CD1c-positive myeloid dendritic cell (primary cell): ENCODE measurements at regions not wholly inside any gene's neighbourhood (a gene's known extent, or its start where the extent isn't known, plus 50 kb on each side); places are given as distances from the start of the nearest gene placed in this dataset.

ENCODE experiments used
- DNase-seq: peaks from one replicate; pipeline ENCODE4 v3.0.0-alpha.2; 2016; ENCODE audit errors: extremely low spot score

DNA sequence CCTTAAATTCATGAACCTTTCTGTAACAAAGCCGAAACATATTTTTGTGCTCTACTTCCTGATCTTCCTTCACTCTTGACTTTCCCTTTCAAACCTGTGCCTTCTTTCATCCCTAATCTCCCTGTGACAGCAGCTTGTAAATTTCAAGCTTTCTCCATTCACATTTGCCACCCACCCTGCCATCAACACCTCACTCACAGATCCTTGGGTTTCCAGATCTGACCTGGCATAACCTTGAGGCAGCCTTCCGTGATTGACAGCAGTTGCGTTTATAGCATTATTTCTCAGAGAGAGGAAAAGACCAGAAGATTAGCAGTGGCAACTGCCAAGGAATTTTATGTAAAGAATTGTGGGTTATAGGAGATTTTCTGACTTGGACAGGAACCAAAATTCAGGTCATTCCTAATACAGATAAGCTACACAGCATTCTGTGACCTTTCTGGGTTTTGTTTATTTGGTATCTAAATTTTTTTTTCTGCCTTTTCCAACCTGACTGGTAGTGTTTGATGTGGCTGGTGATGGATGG is 260.0 kb downstream of the NR2F1-AS1 start:
- DNase-seq = no peak

DNA sequence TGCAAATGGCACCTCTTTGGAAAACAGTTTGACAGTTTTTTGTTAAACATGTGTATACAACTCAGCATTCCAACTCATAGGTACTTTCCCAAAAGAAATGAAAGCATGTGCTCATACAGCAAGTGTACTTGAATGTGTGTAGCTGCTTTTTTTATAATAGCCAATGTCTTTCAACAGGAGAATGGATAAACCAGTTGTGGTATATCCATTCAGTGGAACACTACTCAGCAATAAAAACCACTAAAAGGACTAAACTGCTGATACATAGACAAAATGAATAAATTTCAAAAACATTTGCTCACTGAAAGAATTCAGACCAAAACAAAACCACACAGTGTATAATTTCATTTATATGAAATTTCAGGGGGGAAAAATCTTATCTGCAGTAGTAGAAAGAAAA is 267.3 kb downstream of the NR2F1-AS1 start:
- no peak for DNase-seq

DNA sequence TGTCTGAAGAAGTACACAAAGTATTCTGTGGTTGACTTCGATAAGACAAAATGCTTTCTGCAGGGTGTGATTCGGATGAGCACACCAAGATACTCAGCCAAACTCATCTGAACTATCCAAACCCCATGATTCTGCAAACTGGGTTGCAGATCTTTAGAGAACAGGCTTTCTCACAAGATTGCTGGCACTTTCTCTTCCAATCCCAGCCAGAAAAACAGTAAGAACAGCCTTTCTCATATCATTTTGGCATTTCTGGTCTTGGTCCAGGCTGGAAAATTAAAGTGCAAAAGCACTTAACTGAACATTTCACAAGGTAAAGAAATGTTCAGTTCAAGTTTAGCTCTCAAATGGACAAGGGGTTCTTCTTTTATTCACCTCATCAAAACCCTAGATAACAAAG is 269.1 kb downstream of the NR2F1-AS1 start:
- no peak for DNase-seq

DNA sequence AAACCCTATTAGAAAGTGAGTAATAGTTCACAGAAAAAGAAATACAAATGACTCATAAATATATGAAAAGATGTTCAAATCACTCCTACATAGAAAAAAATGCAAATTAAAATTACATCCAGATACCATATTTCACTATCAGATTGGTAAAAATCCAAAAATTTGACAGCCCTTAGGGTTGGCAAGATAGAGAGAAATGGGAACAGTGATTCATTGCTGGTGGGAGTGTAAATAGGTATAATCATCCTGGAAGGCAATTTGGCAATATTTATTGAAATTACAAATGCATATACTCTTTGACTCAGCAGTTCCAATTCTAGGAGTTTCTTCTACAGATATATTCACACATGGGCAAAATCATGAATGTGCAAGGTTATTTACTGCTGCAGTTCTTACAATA is 273.5 kb downstream of the NR2F1-AS1 start:
- no peak for DNase-seq

DNA sequence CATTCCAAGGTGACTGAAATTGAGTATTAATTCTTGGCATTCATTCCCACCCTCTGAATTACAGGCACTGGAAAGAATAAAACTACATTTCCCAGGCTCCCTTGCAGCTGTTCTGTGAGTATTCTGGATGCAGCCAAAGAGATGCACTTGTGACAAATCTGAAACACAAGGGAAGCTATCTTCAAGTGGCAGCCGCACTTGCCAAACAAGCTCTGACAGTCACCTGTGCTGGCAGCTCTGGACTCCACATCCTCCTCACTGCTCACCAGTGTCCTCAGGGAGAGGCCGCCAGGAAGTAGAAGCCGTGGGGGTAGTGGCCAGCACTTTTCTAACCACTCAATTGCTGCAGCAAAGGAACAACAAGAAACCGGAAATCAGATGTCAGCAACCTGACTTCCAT is 275.0 kb downstream of the NR2F1-AS1 start:
- no peak for DNase-seq

DNA sequence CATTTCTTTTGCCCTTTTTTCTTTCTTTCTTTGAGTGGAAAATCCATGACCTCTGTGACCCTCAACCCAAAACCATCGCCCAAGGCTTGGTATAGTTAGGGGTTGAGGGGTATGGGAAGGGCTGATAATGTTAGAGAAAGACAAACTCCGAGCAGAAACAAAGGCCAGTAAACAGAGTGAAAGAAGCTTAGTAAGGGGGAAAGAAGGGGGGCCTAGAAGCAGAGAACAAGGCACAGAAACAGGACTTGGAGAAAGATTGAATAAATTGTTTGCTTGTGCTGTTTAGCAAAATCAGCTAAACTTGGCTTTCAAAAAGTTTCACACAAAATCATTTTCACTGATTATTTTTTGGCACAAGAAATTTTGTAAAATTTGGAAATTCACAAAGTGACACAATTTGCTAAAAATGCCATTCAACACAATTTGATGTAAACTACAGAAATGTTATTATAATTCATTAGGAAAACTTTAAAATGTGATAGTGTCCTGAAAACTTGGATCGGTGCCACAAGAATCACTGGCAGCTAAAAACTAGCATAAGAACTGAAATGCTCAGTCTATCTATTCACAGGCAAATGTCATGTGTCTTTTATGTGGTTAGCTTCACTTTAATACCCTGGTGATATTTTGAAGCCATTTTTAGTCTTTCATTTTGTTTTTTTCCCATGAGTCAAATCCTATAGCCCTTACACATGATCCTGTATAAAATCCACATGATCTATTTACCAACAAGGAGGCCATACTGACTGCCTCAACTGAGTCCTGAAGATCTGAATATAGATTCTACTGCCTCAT is 276.4 kb downstream of the NR2F1-AS1 start:
- no peak for DNase-seq

DNA sequence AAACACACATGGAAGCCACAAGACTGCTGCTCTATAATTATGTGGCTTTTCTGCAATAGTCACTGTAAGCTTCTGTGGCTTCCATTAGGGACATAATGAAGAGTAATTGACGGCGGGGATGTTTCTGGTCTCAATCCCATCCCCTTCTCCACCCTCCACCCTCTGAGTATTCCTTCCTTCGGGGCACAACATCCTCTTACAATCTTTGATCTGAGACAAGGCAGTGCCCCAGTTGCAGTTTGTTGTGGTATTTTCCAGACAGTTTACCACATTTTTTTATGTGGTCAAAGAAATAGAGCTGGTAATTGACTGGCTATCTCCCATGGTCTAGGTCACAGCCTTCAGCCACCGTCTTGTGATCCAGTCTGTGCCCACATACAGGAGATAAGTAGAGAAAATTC is 277.7 kb downstream of the NR2F1-AS1 start:
- no peak for DNase-seq

DNA sequence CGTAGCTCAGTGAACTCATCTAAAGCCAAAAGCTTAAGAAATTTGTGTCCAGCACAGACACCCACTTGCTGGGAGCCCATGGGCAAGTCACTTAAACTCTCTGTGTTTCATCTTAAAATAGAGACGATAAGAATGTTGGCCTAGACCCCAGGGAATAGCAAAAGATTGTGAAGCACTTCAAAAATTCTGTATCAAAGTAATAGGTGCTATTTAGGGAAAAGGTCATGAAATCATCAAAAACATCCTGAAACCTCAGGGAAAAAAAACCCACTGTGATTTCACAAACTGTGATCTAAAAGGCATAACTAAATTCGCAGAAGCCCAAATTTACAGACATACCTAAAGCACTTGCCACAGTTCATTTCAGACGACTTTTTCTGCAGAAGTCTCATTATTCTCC is 278.3 kb downstream of the NR2F1-AS1 start:
- DNase-seq = no peak

DNA sequence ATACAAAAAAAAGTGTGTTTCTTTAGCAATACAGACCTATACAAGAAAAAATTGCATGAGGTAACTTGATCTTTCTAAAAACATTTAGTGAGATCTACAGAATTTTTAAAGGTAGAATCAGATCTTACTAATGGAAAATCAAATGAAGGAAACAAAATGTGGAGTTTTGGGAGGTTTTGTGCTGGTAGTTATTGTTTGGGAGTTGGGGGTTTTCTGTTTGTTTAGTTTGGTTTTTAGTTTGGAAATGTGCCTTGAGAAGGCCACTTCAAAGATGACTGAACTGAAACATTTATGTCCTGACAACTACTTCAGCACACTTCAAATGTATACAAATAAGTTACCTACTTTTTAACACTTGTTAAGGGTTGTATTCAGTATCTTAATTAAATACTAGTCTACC is 280.1 kb downstream of the NR2F1-AS1 start:
- no peak for DNase-seq

DNA sequence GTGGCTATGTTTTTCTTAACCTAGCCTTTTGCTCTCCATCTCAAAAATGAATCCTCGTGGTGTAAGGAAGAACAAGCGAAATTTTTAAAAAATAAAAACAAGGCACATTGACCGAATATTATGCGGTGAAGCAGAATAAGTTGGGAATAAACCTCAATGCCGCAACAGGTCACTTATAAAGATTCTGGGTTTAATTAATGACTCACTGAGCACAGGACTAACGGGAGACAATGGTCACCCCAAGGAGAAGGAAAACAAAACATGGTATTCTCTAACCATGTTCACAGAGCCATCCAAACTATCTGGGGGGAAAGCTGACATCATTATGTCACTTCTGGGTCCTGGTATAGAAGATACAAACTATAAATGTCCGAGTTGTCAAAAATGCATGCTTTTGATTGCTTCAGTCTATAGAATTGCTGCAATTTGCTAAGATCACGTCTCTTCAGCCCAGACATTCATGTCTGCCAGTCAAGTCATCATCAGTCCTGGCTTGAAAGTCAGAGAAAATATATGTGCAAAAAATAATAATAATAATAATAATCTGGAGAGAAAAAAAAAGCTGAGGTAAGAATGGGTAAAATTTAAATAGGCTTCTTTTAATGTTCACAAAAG is 280.6 kb downstream of the NR2F1-AS1 start:
- DNase-seq = no peak

DNA sequence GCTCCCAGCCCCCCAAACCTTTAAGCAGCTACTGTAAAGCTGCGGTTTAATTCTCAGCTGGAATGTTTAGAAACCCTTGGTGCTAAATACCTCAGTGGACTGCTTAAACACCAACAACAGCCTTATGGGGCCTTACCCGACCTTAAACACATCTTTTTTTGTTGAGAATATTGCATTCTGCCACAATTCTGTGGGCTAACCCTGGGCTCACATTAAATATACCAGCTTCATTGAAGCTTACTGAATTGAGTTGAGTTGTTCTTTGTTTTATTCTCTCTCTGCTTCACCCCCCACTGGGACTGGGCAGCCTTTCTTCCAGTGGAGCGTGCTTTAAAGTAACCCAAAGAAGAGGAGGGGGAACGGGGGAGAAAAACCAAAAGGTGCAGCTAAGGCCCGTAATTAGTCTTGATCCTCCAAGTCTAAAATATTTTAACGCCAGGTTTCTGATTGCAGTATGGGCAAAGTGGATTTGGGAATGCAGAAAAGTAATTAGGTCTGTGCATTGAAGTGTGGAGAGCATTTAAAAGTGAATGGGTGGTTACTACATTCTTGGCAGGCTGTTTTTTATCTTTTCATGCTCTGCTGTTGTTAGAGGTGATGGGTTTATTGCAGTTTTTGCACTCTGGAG is 281.2 kb downstream of the NR2F1-AS1 start:
- no peak for DNase-seq

DNA sequence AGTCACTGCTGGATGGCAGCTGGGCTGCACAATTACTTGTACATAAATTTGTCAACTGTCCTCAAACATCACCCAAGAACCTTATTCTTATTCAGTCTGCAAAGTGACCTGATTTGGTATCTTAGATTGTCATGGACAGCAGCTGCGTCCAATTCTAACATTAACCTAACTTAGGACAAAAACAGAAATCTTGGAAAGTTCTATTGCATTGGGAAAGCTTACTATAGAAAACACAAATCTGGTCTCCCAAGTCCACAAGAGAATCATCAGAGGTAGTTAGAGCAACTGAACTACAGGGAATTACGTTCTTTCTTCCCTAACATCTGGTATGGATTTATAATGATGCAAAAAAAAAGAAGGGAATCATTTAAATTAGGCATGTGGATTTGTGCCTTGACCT is 283.9 kb downstream of the NR2F1-AS1 start:
- no peak for DNase-seq

DNA sequence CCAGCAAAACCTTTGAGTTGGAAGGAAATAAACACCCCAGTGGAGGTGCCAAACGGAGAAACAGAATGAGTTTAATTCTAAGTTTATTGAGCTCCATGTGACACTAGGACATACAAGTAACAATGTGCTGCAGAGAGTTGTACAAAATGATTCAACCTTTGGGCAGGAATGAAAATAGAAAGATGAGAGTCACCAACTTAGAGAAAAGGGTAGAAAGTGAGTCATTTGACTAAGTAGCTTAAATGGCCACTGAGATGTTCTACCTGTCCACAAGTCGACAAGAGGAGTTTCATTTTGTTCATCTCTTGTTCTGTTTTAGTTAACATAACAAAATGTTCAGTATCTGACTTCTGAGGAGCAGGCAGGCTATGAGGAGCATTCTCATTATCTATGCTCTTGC is 284.7 kb downstream of the NR2F1-AS1 start:
- DNase-seq = no peak

DNA sequence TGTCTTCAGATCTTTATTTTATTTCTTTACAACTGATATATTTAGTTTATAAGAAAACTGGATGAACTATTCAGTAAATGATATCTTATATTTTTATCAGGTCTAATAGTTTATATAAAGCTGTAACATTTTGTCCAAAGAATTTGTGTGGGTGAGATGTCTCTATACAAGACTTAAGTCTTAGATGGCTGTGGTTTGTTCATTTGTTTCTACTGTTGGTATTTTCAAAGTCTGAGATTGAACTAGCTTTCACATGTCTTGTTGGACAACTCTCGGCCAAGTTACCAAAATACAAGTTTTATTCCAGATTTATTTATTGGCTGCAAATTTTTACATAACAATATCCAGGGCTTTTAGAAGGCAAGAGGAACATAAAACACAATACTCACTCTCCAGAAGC is 286.0 kb downstream of the NR2F1-AS1 start:
- DNase-seq = no peak

DNA sequence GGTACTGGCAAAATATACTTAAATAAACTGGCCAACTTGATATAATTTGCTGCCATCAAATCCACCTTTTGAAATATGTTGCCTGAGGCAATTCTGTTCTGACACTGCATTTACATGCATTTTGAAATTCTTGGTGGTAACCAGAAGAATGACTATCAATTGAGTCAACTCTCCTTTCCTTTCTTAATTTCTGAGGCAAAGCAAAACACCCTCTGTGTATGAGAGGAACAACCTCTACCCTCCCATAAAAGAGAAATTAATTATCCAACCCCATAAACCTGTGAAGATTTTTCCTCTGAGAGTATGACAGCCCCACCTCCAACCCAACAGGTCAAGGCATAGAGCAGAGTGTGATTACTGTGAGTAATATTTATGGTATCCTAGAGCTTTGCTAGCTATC is 286.8 kb downstream of the NR2F1-AS1 start:
- no peak for DNase-seq

DNA sequence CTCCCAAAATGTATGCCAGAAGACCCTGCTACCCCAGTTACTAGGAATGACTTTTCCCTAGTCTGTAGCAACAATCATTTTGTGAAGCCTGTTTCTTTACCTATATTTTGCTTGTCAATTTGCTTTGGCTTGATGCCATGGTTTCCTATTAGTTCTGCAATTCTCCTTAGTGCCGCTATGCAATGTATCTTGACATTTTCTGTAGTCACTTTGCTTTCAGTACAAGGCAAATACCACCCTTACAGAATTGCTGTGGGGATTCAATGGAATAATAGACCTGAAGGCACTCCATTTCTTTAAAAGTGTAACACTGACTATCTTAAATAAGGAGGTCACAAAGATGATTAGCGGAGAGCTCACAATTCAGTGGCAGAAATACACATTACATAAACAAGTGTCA is 291.1 kb downstream of the NR2F1-AS1 start:
- DNase-seq = no peak

DNA sequence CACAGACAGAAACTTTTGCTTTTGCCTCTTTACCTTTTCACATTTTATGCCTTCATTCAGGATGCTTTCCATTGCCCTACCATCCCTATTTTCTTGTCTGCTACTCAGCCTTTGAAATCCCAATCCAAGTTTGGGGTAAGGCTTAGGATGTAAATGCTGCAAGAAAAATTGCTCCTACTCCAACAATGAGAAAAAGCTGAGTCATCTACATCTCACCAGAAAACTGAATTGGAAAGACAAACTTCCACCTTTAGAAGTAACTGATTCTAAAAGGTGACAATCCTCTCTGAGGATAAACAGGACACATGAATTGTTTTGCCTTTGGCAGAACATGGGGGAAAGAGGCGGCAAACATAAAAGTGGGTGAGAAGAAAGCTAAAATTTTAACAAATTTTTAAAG is 295.6 kb downstream of the NR2F1-AS1 start:
- DNase-seq = no peak

DNA sequence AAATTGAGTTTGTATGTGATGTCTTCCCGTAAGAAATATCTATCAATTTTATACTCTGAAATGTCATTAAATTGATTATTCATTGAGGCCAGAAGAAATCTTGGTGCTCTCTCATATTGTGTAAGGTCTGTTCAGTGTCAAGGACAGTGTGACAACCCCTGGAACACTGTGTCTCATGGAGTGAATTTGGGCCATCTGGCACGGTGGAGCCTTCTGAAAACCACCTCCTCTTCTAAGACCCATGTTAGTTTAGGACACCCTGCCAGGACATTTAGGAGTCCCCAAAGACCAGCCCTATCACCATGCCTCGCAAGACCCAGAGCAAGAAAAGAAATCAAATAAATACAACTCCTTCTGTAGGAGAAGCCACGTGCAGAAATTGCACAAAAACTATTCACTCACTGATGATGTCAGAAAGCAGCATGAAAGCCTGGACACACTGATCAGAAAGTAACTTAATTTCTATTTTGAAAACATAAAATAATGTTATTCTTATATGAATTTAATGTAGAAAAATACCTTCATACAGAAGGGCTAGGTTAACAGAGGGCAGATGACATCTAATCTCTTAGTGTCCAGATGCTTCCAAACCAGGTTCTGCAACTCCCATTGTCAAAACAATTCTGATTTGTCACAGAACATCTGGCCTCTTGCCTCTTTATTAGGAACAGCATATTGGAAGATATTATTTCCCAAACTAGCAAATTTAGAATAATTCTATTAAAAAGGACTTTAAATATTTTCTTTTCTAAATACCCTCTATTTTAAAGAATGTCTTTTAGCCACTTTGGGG is 298.8 kb downstream of the NR2F1-AS1 start:
- DNase-seq = no peak

DNA sequence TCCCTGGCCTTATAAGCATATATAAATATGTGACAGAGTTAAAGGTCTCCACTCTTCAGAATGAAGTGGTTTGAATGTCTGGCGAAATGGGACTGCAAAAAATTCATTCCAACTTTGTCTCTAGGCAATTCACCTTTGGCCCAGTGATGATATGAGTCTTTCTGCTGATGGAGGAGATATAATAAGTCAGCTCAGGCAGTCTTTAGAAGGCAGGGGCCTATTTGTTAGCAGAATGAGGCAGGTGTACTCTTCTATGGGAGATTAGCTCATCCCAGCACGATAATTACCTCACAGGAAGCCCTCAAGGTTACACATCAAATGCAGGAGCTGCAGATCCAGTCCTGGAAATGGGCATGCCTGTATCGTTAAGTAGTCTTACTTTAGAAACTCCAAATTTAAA is 300.5 kb downstream of the NR2F1-AS1 start:
- DNase-seq = no peak

DNA sequence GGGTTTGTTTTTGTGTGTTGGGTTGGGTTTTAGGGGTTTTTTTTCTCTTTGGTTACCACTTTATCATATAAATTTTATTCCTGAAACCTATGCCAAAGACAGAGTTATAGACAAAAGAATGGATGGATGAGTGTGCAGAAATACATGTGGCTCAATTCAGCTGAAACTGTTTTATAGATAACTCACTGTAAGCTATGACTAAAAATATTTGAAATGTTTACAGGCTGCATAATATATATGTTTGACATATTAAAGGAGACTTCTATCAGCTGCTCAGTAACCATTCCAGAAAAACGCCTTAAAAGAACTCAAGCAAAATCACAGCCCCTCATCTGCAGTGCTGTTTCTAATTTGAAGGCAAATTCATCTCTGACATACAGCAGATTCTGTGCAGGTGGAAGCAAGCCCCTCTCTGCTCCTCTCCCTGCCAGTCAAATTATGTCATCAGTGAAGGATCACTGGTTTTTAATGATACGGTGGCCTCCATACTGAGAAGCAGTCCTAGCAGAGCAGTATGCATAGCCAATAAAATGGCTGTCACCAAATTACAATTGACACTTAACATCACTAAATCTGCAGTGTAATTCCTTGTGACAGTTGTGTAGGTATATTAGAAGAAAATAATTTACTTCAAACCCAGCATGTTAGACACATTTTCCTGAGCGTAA is 301.6 kb downstream of the NR2F1-AS1 start:
- DNase-seq = no peak

DNA sequence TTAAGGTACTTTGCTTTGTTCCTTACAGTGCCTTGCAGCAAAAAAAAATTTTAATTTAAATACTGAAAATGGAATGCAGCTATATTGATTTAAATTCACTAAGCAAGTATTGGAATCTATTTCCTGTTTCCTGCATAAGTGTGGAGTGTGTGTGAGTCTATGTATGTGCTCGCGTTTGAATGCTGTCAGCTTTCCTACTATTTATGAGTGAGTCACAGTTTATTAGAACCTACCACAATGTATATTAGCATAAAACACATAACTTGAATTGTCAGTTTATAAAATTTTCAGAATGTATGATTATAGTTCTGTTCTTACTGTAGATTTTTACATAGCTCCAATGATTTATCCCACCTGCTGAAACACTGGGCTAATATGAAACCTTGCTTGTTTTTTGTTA is 302.1 kb downstream of the NR2F1-AS1 start:
- no peak for DNase-seq

DNA sequence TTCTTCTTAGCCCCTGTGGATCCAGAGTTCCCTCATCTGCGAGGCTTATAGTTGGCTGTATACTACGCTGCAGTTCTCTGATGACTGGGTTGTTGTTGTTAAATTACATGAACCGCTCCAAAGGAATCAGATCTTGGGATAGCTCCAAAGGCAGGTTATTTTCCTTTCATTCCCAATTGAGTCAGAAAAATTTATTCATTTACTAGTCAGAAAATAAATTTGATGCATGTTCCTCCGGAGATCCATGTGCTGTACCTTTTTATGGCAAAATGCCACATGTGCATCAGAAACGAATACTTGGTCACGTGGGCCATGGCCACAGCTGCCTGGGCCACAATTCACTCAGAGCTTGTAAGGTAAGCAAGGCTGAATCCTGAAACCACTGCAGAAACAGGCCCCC is 304.0 kb downstream of the NR2F1-AS1 start:
- no peak for DNase-seq
